ENCODE measurements at regions not wholly inside any gene's neighbourhood (a gene's known extent, or its start where the extent isn't known, plus 50 kb on each side); places are given as distances from the start of the nearest gene placed in this dataset.
"Not testable (repeated sequence)": the region's sequence is repeated elsewhere in the genome, so short reads cannot be mapped to it uniquely, and the experiment has no call there.

DNA sequence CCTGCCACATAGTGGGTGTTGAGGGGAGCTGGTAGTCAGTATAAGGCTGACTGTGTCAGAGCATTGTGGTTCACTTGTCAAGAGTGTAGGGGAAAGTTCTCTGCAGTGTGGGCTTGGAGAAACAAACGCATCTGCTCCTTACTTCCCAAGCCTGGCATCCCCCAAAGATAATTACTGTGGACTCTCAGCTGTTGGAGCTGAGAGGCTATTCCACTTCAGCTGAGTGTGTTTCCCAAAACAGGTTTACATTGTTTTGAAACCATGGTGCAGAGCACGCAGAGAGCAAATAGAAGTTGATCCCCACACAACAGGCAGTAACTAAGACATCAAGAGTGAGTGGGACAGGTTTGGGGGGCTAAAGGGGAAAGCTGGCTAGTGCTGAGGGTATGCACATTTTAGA lies 181.0 kb upstream of the EOLA2 start:
- no peak for DNase-seq (ENCODE audit: low read depth)

DNA sequence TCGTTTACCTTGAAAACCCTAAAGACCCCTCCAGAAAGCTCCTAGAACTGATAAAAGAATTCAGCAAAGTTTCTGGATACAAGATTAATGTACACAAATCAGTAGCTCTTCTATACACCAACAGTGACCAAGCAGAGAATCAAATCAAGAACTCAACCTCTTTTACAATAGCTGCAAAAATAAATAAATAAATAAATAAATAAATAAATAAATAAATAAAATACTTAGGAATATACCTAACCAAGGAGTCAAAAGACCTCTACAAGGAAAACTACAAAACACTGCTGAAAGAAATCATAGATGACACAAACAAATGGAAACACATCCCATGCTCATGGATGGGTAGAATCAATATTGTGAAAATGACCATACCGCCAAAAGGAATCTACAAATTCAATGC lies 186.8 kb upstream of the EOLA2 start:
- not testable (repeated sequence) for DNase-seq (ENCODE audit: low read depth)

DNA sequence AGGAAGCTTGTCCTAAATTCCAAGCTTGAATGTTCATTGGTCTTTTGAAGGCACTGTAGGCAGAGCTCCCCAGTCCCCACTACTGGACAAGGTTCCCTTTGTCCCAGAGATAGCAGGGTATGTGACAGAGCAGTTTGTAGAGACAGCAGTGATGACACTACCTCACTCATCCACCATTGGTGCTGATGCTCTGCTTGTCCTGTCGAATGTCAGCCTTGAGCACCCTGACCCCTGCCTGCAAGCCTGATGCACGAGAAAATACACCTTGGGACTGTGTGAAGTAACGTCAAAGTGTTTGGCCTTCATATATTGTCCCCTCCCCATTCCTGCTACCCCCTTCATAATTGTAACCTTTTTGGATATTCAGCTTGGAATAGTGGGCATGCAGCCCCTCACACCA lies 188.9 kb upstream of the EOLA2 start:
- no peak for DNase-seq (ENCODE audit: low read depth)

DNA sequence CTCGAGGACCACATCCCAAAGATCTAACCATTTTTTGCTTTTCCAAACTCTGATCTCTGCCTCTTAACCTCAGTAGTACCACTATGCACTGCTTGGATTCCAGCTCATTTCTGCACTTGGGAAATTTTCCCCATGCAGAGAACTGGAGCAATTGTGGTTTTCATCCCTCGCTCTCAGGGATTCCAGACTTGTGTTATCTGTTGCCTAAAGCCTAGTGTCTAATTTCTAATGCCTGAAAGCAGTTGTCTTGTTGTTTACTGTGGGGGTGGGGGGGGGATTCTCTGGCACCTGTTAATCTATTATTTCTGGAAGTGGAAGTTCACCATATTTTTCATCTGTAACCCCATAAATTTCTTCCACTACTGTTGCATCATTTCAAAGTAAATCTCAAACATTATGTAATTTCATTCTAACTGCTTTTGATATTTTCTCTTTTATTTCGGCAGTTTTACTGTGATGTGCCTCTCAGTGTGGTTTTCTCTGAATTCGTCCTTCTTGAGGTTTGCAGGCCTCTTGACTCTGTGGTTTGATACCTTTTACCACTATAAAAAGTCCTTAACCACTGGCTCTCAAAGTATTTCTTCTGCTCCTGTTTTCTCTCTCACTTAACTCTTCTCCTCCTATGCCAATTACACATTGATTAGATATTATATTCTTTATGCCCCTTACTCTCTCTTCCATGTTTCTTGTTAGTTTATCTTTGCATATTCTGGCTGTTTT lies 205.6 kb upstream of the EOLA2 start:
- DNase-seq (ENCODE audit: low read depth) = no peak

DNA sequence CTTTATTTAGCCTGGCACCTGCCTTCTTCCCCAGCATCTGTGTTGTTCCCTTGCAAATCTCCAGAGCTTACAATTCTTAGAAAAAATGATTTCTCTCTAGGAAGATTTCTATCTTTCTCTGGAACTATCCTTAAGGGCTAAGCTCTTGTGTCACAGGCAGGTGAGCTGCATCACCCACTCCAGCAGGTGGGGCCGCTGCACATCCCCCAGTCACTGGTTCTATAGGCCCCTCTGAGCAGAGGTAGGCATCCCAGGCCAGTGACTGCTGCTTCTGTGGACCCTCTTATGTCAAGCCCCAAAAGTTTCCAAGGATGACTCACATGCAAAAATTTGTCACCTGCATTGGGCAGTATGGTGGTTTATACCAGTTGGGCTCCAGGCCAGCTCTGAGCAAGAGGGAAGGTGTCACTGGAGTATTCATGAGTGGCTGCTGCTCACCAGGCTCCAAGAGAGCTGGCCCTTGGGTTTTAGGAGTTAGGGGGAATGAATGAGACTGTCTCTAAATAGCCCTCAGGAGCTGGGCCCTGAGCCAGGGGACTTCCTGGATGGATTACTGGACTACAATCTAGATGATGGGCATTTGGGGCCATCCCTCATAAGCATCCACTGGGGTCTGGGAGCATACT lies 208.1 kb upstream of the EOLA2 start:
- DNase-seq (ENCODE audit: low read depth) = no peak

DNA sequence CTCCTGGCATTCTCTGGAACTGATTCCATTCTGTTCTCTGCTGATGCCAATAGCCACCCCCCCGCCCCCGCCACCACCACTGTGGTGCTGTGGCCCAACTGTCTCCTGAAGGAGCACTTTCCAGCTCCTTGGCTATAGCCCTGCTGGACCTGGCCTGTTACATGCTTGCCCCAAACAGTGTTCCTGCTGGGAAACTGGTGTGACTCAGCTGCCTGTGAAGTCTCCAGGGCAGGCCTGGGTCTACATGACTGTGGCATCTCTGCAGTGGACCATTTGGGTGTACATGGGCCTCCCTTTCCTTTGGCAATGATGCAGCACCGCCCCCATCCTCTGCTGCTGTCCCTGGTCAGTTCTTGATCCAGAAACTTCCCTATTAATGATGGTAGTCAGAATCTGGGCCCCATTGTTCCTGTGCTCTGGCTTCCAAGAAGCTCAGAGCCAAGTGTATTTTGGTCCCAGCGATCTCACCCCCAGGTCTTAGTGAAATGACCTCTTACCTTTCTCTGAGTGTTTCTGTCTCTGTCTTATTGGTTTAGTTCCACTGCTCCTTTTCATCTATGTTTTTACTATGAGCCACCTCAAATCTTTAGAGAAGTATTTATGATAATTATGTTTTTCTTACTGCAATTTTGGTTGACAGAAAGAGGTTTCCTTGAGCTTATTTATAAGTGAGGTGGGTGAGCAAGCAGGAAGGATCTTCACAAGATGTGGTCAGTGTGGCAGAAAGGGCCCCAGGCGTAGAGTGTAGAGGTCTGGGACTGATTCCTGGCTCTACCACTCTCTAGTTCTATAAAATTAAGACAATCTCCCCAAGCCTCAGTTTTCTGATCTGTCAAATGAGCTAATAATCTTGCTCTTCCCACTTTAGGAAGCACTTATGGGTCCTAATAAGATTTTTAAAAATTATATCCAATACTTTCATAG lies 210.7 kb upstream of the EOLA2 start:
- no peak for DNase-seq (ENCODE audit: low read depth)

DNA sequence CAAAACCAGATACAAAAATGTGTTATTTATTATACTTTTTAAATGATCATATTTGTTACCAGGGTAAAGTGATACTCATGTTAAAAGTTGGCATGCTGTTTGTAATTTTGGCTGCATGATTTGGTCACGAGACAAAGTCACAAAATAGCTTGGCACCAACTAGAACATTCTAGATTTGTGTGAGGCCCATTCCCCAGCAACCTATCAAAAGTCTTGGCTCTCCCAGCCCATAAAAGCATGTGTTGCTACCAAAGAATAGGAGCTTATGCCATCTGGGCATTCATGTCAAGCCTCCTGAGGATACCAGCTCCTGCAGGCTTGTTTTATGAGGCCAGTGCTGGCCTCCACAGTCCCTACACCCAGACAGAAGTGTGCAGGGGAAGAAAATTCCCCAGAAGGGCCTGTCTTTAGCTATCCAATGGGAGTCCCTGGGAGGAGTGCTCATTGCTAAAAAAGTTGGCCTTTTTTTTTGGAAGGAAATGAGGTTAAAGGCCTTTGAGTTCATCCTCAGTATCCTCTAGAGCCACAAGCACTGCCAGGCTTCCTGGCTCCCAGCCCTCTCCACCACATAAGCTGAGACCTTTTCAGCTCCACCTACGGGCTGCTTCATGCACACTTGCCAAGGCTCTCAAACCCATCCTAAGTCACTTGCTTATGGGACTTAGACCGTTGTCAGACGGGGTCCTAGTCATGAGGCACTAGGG lies 211.9 kb upstream of the EOLA2 start:
- no peak for DNase-seq (ENCODE audit: low read depth)

DNA sequence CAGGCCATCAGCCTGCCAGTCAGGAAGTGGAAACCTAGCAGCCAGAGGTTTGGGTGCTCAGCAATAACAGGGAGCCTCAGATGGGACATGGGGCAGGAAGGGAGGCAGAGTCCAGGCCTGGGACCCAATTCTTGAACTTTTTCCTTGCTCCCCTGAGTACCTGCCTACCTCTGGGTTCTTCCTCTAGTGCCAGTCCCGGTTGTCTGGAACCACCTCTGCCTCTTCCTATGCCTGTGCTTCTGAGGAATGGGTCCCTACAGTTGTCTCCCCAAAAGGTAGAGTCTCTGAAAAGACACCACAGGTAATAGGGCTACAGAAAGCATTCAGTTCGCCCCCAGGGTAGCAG lies 212.4 kb upstream of the MAMLD1 start:
- no peak for DNase-seq (ENCODE audit: low read depth)

DNA sequence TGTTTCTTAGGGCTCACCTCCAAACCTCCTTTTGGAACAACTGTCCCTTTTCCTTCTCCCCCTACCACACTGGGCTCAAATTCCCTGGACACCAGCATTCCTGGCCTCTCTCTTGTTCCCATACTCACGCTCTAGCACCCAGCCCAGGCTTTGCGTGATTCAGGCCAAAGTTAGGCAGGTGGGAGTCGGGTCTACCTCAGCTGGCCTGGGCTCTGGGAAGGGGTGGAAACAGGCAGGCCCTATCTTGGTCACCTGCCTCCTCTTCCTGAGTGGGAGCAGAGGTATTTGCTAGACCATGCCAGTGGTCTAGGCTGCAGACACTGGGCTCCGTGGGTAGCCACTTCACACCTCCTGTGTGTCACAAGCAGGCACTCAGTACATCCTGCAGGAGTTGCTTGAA lies 211.1 kb upstream of the MAMLD1 start:
- no peak for DNase-seq (ENCODE audit: low read depth)

DNA sequence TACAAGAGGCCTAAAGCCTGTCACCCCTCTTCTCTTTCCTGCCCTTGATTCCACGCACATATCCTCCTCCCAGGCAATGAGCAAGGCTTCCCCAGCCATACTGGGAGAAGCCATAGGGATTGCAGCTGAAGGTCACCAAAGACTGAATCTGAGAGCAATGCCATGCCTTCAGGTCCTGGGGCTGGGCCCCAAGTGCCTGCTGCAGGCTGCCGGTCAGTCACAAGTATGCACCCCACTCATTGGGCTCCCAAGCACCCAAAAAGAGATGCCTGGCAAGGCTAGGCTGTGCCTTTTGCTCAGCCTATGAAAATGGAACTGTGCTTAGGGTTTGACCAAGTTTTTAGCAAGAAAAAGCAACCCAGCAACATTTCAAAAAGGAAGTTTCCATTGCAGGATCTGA lies 210.6 kb upstream of the MAMLD1 start:
- no peak for DNase-seq (ENCODE audit: low read depth)

DNA sequence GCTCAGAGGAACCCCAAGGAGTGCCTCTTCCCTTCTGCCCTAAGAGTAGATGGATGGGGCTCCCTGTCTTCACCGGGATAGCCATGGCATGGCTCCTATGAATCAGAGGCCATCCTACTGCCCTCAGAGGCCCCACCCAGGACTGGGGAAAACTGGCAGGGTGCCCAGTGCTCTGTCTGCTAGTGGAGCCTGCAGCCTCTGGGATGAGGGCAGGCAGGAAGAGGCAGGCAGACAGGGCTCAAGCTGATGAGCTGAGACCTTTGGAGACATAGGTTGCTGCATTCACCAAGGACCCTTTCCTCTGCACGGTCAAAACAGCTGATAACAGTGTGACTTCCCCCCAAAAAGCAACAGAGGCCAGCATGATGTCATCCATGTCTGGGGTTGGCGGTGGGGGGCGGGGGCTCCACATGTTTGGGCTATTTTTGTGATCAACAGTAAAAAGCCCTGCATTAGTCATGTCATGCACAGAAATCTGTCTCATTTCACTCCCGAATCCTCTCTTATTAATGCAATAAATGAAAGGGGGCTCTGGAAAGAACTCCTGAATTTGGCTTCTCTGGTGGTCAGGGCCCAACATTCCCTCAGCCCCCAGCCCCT lies 207.6 kb upstream of the MAMLD1 start:
- DNase-seq (ENCODE audit: low read depth) = no peak

DNA sequence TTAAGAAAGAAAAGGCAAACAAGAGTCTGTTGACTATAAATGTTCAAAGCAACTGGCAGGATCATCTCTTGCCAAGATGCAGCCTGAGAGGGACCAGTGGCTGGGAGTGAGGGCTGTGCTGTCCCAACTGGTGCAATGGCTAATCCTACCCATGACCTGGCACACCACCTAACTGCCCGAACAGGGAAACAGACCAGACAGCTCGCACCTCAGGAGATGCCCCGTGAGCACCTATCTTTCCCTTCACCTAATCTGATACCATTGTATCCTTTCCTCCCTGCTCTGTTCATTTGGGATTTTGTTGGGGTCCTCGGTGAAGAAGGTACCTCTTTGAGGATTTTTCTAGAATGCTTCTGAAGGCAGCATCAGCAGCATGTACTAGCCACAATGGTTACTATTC lies 206.5 kb upstream of the MAMLD1 start:
- no peak for DNase-seq (ENCODE audit: low read depth)

DNA sequence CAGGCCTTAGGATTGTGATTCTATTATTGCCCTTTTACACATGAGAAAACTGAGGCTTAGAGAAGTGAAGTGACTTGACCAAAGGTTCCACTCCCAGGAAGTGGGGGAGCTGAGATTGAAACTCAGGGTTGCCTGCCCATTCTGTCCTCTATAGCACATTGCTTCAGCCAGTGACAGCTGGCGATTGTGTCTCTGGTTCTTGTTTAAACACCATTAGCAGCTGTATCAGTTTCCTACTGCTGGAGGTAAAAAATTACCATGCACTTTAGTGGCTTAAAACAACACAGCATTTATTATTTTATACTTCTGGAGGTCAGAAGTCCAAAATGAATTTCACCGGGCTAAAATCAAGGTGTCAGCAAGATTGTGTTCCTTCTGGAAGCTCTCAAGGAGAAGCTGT lies 205.8 kb upstream of the MAMLD1 start:
- DNase-seq (ENCODE audit: low read depth) = no peak

DNA sequence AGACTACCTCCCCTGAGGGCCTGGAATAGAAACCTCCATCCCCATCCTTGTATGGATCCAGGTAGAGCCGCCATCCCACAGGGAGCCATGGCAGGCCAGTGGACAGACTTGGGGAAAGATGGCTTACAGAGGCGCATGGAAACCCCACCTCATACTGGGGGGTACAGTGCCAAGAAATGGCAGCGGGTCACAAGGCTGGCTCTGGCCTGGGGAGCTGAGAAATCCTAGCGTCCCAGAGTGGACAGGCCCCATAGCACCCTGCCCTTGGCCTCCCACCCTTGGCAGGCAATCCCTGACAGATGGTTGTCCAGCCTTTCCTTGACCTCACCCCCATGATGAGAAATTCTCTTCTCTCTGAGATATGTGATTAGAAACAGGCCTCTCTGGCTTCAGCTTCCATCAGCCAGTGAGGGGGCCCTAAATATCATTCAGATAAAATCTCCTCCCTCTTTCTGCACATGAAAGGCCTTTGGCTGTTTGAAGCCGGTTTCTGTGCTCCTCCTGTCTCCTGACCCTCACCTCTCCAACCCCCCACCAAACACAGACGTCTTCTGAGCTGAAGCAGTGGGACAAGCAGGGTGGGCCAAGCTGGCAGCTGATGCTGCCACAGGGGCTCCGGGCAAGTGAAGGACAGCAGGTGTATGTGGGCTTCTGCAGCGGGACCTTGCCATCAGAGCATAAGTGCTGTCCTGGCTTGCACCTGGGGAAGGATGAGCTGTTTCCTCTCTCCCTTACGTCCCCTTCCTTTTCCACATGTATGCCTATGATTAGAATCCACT lies 204.4 kb upstream of the MAMLD1 start:
- DNase-seq (ENCODE audit: low read depth) = no peak

DNA sequence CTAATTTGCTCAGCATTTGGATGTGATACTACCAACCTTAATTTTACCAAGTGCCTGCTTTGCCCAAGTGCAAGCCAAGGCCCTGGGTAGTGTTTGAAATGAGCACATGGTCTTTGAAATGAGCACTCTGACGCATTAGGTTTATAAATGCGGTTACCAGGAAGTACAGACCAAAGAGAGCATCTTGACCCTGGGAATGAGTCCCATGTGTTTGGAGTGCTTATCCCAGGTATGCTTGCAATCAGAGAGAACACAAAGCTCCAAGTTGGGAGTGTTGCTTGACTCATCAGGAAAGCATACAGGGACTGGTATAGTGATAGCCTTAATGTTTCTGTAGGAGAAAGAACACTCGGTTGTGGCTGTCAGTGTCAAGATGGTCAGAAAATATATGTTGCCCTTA lies 203.6 kb upstream of the MAMLD1 start:
- no peak for DNase-seq (ENCODE audit: low read depth)

DNA sequence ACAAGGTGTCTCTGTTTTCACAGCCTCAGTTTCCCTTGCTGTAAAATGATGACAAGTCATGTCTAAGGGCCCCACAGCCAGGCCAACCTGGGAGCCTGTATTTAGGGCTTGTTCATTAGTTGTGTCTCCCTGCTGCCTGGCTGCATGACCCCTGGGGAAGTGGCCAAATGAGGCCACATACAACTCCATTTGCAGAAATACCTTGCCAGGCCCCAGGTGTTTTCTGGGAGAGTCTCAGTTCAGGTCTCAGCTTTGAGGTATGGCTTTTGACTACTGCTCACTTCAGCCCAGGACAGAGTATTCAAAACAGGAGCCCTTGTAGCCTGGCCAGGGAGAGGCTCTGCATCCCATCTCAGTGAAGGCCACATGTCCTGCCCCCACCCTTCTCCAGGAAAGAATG lies 202.5 kb upstream of the MAMLD1 start:
- no peak for DNase-seq (ENCODE audit: low read depth)

DNA sequence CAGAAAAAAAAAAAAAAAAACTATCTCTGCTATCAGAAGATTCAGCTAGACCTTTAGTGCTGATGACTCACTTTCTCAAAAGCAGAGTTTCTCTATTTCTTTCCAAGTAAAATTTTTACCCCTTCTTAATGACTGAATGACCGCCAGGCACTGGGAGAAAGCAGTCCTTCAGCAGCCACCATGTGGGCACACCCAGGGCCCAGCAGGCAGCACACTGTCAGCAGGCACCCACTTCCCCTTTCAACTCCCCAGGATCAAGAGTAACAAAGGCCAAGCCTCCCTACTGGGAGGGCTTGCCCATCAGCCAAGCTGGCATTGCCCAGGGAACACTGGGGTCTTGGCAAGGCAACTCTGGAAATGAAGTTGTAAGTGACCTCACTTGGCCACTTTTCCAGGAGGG lies 201.9 kb upstream of the MAMLD1 start:
- DNase-seq (ENCODE audit: low read depth) = no peak

DNA sequence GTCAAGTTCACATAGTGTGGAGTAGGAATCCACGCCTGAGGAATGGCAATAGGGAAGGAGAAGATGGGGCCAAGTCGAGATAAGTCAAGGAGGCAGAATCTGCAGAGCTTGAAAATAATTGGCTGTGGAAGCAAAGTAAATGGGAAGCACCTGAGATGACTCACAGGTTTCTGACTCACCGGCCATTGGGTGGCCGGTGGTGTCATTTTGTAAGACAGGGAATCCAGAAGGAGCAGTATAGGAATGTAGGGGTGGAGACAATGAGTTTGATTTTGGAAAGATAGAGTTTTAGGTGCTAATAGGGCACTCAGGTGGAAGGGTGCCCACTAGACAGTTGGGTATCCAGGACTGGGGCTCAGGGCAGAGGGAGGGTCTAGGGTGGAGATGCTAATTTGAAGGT lies 201.0 kb upstream of the MAMLD1 start:
- no peak for DNase-seq (ENCODE audit: low read depth)

DNA sequence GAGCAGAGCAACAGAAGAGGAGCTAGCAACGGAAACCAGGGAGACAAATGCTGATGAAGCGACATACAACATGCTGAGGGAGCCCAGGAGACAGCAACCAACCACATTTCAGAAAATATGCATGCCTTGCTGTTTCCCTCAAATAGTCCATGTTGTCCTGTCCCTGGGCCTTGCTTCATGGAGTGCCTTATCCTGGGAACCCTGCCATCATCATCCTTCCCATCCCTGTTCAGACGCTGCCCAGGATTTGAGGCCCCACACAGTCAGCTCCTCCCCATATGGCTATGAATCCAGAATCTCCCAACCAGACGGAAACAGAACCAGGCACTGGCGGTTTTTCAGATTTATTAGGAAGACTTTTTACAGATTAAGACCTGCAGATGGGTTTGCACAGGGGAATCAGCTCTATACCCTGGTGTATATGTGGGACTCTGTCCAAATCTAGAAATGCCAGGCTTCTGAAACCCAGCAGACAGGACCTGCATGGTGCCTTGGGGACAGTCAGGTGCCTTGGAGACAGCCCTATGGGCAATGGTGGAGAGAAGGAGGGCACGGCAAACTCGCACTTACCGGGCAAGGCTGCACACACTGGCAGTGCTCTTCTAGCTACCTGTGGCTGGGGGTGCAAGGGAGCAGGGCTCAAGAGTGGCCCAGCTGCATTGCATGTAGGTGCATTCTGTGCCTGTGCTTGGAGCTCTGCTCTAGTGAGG lies 199.7 kb upstream of the MAMLD1 start:
- no peak for DNase-seq (ENCODE audit: low read depth)

DNA sequence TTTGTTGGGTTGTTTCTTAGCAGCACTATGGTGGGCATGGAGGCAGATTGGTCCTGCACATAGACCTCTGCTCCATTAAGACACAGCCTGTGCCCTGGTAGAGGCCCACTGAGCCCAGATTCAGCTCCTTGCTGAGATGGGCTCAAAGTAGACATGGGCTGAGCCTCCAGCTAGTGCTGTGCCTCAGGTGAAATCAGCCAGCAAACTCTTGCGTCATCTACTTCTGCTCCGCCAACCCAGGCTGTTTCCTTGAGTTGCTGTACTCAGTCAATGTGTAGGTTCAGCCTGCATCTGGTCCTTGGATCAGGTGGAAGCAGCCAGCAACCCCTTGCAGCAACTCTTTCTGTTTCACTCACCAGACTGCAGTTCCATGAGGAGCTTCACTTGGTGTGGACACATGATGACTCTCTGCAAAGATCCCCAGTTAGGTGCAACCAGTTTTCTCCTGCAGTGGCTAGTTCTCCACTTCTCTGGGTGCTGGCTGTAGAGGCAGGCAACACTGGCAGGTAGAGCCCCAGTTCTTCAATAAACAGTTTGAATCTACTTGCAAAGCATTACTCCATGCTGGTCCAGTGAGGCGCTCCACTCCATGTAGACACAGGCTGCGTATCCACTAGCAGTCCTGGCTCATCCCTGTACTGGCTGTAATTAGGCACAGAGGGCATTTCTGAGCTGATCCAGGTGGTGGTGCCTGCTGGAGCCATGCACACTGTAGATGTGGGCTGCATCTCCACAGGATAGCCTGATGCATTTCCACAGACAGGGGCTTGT lies 199.0 kb upstream of the MAMLD1 start:
- no peak for DNase-seq (ENCODE audit: low read depth)
